ENCODE measurements at regions not wholly inside any gene's neighbourhood (a gene's known extent, or its start where the extent isn't known, plus 50 kb on each side); places are given as distances from the start of the nearest gene placed in this dataset.

GRCh38 chr12:77274926-77275325 lies 209.6 kb upstream of the E2F7 start:
- no peak for TF ChIP-seq POLR2A (IDR thresholded peaks at IDR 0.05; ENCODE audit: extremely low read depth, insufficient read length)
- TF ChIP-seq CTCF (IDR thresholded peaks at IDR 0.05; ENCODE audit: low read depth, low read length), result no peak
